Breast epithelium (tissue), 3 donors: ENCODE measurements at regions not wholly inside any gene's neighbourhood (a gene's known extent, or its start where the extent isn't known, plus 50 kb on each side); places are given as distances from the start of the nearest gene placed in this dataset.

Source experiments
- POLR2A ChIP-seq: fragments of 450-650 bp; IDR thresholded peaks from one replicate; pipeline ENCODE4 v1.6.1; 2016; ENCODE audit warnings: antibody characterized with exemption, mild to moderate bottlenecking, moderate library complexity
- POLR2AphosphoS5 ChIP-seq, 3 donors: sonication (generic); formaldehyde crosslinking; IDR thresholded peaks; one replicate each; pipeline ENCODE4 v1.6.1; 2017; ENCODE audit warnings: antibody characterized with exemption in 3 of 3
- TF ChIP-seq, protein P1 (sequence below), 3 donors: fragments of 450-650 bp; IDR thresholded peaks; one replicate each; pipeline ENCODE4 v1.5.1; 2016 to 2017; ENCODE audit warnings: antibody characterized with exemption in 3 of 3, mild to moderate bottlenecking in 3 of 3, moderate library complexity in 3 of 3

DNA sequence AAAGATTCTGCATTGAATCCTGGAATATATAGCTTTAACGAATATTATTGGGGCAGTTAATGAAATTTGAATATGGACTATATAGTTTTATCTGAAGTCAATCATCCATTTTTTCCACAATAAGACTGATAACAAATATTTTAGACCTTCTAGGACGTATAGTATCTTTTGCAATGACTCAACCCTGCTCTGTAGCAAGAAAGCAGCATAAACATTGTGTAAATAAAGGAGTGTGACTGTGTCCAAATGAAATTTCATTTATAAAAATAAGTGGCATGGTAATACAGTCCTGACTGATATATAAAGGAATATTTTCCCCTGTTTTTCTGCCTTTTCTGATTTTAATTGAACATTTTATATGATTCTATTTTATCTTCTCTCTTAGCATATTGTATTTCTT, 947.7 kb upstream of the SLIT2 start:
- TF ChIP-seq, protein P1, sequence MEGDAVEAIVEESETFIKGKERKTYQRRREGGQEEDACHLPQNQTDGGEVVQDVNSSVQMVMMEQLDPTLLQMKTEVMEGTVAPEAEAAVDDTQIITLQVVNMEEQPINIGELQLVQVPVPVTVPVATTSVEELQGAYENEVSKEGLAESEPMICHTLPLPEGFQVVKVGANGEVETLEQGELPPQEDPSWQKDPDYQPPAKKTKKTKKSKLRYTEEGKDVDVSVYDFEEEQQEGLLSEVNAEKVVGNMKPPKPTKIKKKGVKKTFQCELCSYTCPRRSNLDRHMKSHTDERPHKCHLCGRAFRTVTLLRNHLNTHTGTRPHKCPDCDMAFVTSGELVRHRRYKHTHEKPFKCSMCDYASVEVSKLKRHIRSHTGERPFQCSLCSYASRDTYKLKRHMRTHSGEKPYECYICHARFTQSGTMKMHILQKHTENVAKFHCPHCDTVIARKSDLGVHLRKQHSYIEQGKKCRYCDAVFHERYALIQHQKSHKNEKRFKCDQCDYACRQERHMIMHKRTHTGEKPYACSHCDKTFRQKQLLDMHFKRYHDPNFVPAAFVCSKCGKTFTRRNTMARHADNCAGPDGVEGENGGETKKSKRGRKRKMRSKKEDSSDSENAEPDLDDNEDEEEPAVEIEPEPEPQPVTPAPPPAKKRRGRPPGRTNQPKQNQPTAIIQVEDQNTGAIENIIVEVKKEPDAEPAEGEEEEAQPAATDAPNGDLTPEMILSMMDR (IDR thresholded peaks at IDR 0.05): no peak
- TF ChIP-seq POLR2A (no peak), POLR2AphosphoS5 (IDR thresholded peaks at IDR 0.05) (no peak)
